CD1c-positive myeloid dendritic cell (primary cell): ENCODE measurements at regions not wholly inside any gene's neighbourhood (a gene's known extent, or its start where the extent isn't known, plus 50 kb on each side); places are given as distances from the start of the nearest gene placed in this dataset.
"Not testable (repeated sequence)": the region's sequence is repeated elsewhere in the genome, so short reads cannot be mapped to it uniquely, and the experiment has no call there.

Experiments used
- DNase-seq: peaks from one replicate; pipeline ENCODE4 v3.0.0-alpha.2; 2016; ENCODE audit errors: extremely low spot score

GRCh38 chr15:57881361-57881760 is 174.8 kb downstream of the POLR2M start:
- no peak for DNase-seq

- no peak for DNase-seq
Observed at GRCh38 chr15:57881972-57882371, 175.5 kb downstream of the POLR2M start.

GRCh38 chr15:57883701-57884100 is 177.2 kb downstream of the POLR2M start:
- DNase-seq, result no peak

- DNase-seq, result no peak
Observed at GRCh38 chr15:57884936-57885335, 178.4 kb downstream of the POLR2M start.

- DNase-seq, result no peak
Observed at GRCh38 chr15:57885435-57885834, 178.9 kb downstream of the POLR2M start.

- no peak for DNase-seq
Observed at GRCh38 chr15:57887825-57888224, 177.7 kb downstream of the ALDH1A2 start.

- no peak for DNase-seq
Observed at GRCh38 chr15:57890351-57890750, 175.2 kb downstream of the ALDH1A2 start.

GRCh38 chr15:57890878-57891277 is 174.6 kb downstream of the ALDH1A2 start:
- no peak for DNase-seq

- no peak for DNase-seq
Observed at GRCh38 chr15:57892181-57892580, 173.3 kb downstream of the ALDH1A2 start.

GRCh38 chr15:57893040-57893439 is 172.5 kb downstream of the ALDH1A2 start:
- no peak for DNase-seq

- DNase-seq, result no peak
Observed at GRCh38 chr15:57895291-57895690, 170.2 kb downstream of the ALDH1A2 start.

- DNase-seq, result no peak
Observed at GRCh38 chr15:57896114-57896513, 169.4 kb downstream of the ALDH1A2 start.

GRCh38 chr15:57896899-57897298 is 168.6 kb downstream of the ALDH1A2 start:
- DNase-seq, result not testable (repeated sequence)

GRCh38 chr15:57897870-57898269 is 167.6 kb downstream of the ALDH1A2 start:
- no peak for DNase-seq

GRCh38 chr15:57902155-57902554 is 163.4 kb downstream of the ALDH1A2 start:
- DNase-seq, result no peak
